ENCODE measurements at regions not wholly inside any gene's neighbourhood (a gene's known extent, or its start where the extent isn't known, plus 50 kb on each side); places are given as distances from the start of the nearest gene placed in this dataset.

- DNase-seq: no peak
These were observed 250.9 kb downstream of the ICOS start for GRCh38 chr2:204187229-204188083.

GRCh38 chr2:204191574-204191973 is 255.0 kb downstream of the ICOS start:
- DNase-seq: no peak

- no peak for DNase-seq
These were observed 258.9 kb downstream of the ICOS start for GRCh38 chr2:204195498-204195897.

- DNase-seq: no peak
These were observed 260.9 kb downstream of the ICOS start for GRCh38 chr2:204197336-204198005.

- DNase-seq: no peak
These were observed 262.8 kb downstream of the ICOS start for GRCh38 chr2:204199357-204199756.

- no peak for DNase-seq
These were observed 264.9 kb downstream of the ICOS start for GRCh38 chr2:204201507-204201906.

GRCh38 chr2:204202253-204202652 is 265.7 kb downstream of the ICOS start:
- no peak for DNase-seq

GRCh38 chr2:204203704-204204103 is 267.1 kb downstream of the ICOS start:
- DNase-seq: no peak

- DNase-seq: no peak
These were observed 268.5 kb downstream of the ICOS start for GRCh38 chr2:204205082-204205481.

GRCh38 chr2:204205538-204205937 is 269.0 kb downstream of the ICOS start:
- DNase-seq: no peak

- DNase-seq: no peak
These were observed 271.3 kb downstream of the ICOS start for GRCh38 chr2:204207866-204208265.

GRCh38 chr2:204213588-204213987 is 277.0 kb downstream of the ICOS start:
- DNase-seq: no peak

GRCh38 chr2:204218040-204218439 is 281.5 kb downstream of the ICOS start:
- no peak for DNase-seq

- no peak for DNase-seq
These were observed 282.6 kb downstream of the ICOS start for GRCh38 chr2:204219196-204219595.

GRCh38 chr2:204220896-204221295 is 284.3 kb downstream of the ICOS start:
- DNase-seq: no peak

- no peak for DNase-seq
These were observed 286.5 kb downstream of the ICOS start for GRCh38 chr2:204223046-204223445.

GRCh38 chr2:204223544-204223943 is 287.0 kb downstream of the ICOS start:
- DNase-seq: no peak

GRCh38 chr2:204225671-204226073 is 289.1 kb downstream of the ICOS start:
- DNase-seq: no peak

- no peak for DNase-seq
These were observed 289.8 kb downstream of the ICOS start for GRCh38 chr2:204226305-204226880.

GRCh38 chr2:204228169-204228886 is 291.8 kb downstream of the ICOS start:
- no peak for DNase-seq

GRCh38 chr2:204234248-204234647 is 297.7 kb downstream of the ICOS start:
- no peak for DNase-seq

- DNase-seq: no peak
These were observed 298.3 kb downstream of the ICOS start for GRCh38 chr2:204234879-204235278.

GRCh38 chr2:204237416-204237815 is 300.9 kb downstream of the ICOS start:
- no peak for DNase-seq

Measured in Kasumi-1 (cell line).